Mucosa of rectum (tissue), 2 donors: ENCODE measurements at regions not wholly inside any gene's neighbourhood (a gene's known extent, or its start where the extent isn't known, plus 50 kb on each side); places are given as distances from the start of the nearest gene placed in this dataset.
"Not testable (repeated sequence)": the region's sequence is repeated elsewhere in the genome, so short reads cannot be mapped to it uniquely, and the experiment has no call there.

Source experiments
- H3K27ac ChIP-seq, 2 donors: one replicate each; pipeline ENCODE4 v1.7.0; 2013; ENCODE audit warnings: inconsistent platforms in 2 of 2, low read depth in 2 of 2, low read length in 2 of 2
- H3K27me3 ChIP-seq, 2 donors: one replicate each; pipeline ENCODE4 v1.7.0; 2013; ENCODE audit warnings: low read length in 2 of 2; ENCODE audit not compliant: control insufficient read depth in 2 of 2, insufficient read depth in 2 of 2
- H3K36me3 ChIP-seq, 2 donors: one replicate each; pipeline ENCODE4 v1.7.0; 2013; ENCODE audit warnings: low read length in 2 of 2; ENCODE audit not compliant: control insufficient read depth in 2 of 2, insufficient read depth in 2 of 2
- H3K4me1 ChIP-seq, 2 donors: one replicate each; pipeline ENCODE4 v1.7.0; 2013; ENCODE audit warnings: low read length in 2 of 2, mild to moderate bottlenecking in 1 of 2; ENCODE audit not compliant: control insufficient read depth in 2 of 2, insufficient read depth in 2 of 2
- H3K4me3 ChIP-seq, 2 donors: one replicate each; pipeline ENCODE4 v1.7.0; 2013; ENCODE audit warnings: low read length in 2 of 2
- H3K9ac ChIP-seq, 2 donors: one replicate each; pipeline ENCODE4 v1.7.0; 2013; ENCODE audit warnings: low read length in 2 of 2, low read depth in 1 of 2, mild to moderate bottlenecking in 1 of 2
- H3K9me3 ChIP-seq, 2 donors: one replicate each; pipeline ENCODE4 v1.7.0; 2013; ENCODE audit warnings: low read length in 2 of 2; ENCODE audit not compliant: control insufficient read depth in 2 of 2
- donor health status: healthy.
- donor health status: Normal muscosa, but diverticular disease.

DNA sequence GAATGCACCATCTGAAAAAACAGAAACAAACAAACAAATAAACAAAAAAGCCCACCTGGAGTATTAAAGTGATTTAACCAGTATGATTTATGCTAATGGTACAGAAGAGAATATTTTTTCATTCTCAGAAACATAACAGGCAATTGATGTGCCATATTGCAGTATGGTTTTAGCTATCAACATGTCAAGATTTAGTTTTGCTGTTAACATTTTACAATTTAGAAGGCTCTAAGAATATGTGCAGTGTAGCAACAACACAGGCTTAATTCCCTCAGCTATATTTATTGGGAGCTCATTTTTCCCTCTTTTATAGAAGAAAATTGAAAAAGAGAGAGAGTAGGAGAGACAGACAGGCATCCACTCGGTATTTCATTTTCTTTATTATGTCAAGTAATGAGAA lies 1022.7 kb upstream of the CITED2 start:
- no peaks in the 10 kb centered on the region for H3K27me3 ChIP-seq
- H3K36me3 ChIP-seq: no peaks in the 10 kb centered on the region
- no peak overlapping the region for H3K4me3 ChIP-seq
- no peaks in the 10 kb centered on the region for H3K9me3 ChIP-seq
- H3K27ac ChIP-seq: no peak overlapping the region
- H3K9ac ChIP-seq: no peak overlapping the region
- no peaks in the 10 kb centered on the region for H3K4me1 ChIP-seq

DNA sequence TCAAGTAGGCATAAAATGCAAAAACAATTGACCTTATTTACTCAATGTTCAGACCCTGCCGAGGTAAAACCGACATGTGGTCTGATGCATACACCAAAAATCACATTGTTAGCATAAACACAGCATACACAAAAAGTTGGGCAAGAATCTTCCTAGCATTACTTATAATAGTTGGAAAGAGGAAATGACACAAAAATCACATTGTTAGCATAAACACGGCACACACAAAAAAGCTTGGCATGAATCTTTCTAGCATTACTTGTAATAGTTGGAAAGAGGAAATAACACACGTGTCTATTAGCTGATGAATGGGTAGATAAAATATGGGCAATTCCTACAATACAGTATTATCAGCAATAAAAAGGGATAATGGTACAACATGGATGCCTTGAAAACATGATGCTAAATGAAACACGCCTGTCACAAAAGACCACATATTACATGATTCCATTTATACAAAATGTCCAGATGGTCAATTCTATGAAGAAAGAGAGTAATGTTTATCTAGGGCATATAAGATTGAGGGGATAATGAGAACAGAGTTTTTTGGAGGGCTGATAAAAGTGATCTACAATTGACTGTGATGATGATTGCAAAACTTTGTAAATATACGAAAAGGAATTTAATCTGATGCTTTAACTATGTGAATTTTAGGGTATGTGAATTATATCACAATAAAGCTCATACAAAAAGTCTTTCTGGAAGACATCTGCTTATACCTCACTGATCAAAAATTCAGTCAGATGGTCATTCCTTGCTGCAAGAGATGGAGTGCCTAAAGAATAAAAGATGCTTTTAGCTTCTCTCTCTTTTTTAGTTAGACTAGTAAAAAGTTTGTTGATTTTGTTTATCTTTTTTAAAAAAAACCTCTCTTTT lies 1019.5 kb upstream of the CITED2 start:
- Histone ChIP-seq H3K9me3 (no peaks in the 10 kb centered on the region), H3K4me1 (no peaks in the 10 kb centered on the region), H3K27ac (no peak overlapping the region), H3K9ac (no peak overlapping the region), H3K36me3 (no peaks in the 10 kb centered on the region), H3K4me3 (no peak overlapping the region), H3K27me3 (no peaks in the 10 kb centered on the region)

DNA sequence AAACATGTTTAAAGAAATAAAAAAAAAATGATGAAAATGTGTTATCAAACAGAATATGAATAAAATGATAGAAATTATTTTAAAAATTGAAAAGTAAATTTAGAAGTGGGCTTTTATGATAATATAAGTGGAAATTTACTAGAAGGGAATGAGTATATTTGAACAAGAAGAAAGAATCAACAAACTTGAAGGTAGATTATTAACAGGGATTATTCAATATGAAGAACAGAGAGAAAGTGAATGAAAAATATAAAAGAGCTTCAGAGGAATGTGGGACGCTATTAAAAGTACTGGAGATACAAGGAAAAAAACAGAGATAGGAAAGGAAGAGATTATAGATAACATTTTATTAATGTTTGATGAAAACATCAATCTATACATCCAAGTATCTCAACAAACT lies 1014.4 kb upstream of the CITED2 start:
- Histone ChIP-seq H3K9me3 (no peaks in the 10 kb centered on the region), H3K4me1 (no peaks in the 10 kb centered on the region), H3K9ac (no peak overlapping the region), H3K27ac (no peak overlapping the region), H3K4me3 (no peak overlapping the region), H3K36me3 (no peaks in the 10 kb centered on the region), H3K27me3 (no peaks in the 10 kb centered on the region)

DNA sequence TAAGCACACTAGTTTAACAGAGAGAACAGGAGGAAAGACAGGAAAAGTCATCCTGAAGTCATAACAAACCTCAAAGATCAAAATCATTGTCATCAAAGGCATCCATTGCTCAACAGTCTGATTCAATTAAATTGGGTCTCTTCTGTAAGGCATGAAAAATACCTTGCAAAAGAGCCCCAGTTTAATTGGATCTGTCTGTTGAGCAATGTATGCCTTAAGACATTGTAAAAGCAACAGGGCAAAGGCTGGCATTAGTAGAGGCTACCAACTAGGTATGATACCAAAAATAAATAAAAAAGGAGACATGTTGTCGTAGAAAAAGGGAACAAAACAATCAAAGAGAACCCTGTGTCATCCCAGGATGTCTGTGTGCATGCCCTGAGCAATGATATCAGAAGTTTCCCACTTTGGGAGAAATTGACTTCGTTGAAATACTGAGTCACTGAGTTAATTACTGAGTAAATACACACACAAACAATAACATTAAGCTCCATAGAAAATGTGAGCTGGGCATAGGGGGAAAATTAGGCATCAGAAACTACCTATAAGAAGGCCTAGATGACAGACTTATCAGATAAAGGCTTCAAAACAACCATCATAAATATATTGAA lies 1013.8 kb upstream of the CITED2 start:
- H3K36me3 ChIP-seq: no peaks in the 10 kb centered on the region
- no peaks in the 10 kb centered on the region for H3K27me3 ChIP-seq
- H3K4me1 ChIP-seq: no peaks in the 10 kb centered on the region
- no peak overlapping the region for H3K27ac ChIP-seq
- no peaks in the 10 kb centered on the region for H3K9me3 ChIP-seq
- no peak overlapping the region for H3K4me3 ChIP-seq
- H3K9ac ChIP-seq: no peak overlapping the region

DNA sequence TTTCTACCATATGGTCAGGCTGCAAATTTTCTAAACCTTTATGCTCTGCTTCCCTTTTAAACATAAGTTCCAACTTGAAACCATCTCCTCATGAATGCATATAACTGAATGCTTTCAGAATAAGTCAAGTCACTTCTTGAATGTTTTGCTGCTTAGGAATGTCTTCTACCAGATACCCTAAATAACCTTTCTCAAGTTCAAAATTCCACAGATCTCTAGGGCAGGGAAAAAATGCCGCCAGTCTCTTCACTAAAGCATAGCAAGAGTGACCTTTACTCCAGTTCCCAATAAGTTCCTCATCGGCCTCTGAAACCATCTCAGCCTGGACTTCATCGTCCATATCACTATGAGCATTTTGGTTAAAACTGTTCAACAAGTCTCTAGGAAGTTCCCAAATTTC lies 1011.2 kb upstream of the CITED2 start:
- Histone ChIP-seq H3K9ac (no peak overlapping the region), H3K27ac (no peak overlapping the region), H3K4me3 (no peak overlapping the region), H3K36me3 (no peaks in the 10 kb centered on the region), H3K9me3 (no peaks in the 10 kb centered on the region), H3K4me1 (no peaks in the 10 kb centered on the region), H3K27me3 (no peaks in the 10 kb centered on the region)

DNA sequence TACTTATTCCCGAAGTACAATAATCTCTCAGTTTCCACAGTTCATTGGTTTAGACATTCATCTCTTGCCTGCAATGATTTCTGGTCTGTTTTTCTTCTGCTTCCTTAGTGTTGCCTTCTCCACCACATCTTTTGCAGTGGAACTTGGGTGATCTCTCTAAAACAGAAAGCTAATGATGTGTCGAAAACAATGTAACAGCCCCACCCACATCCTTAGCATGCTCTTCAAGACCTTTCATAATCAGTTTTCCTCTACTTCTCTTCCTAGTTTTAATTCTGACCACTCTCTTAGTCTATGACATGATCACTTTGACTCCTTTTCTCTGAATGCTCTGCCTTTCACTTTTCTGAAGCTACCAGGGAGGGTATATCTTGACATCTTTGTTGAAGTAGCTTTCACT lies 1007.9 kb upstream of the CITED2 start:
- H3K4me1 ChIP-seq: no peaks in the 10 kb centered on the region
- H3K27me3 ChIP-seq: no peaks in the 10 kb centered on the region
- H3K27ac ChIP-seq: no peak overlapping the region
- H3K36me3 ChIP-seq: no peaks in the 10 kb centered on the region
- H3K9me3 ChIP-seq: no peaks in the 10 kb centered on the region
- H3K4me3 ChIP-seq: no peak overlapping the region
- H3K9ac ChIP-seq: no peak overlapping the region

DNA sequence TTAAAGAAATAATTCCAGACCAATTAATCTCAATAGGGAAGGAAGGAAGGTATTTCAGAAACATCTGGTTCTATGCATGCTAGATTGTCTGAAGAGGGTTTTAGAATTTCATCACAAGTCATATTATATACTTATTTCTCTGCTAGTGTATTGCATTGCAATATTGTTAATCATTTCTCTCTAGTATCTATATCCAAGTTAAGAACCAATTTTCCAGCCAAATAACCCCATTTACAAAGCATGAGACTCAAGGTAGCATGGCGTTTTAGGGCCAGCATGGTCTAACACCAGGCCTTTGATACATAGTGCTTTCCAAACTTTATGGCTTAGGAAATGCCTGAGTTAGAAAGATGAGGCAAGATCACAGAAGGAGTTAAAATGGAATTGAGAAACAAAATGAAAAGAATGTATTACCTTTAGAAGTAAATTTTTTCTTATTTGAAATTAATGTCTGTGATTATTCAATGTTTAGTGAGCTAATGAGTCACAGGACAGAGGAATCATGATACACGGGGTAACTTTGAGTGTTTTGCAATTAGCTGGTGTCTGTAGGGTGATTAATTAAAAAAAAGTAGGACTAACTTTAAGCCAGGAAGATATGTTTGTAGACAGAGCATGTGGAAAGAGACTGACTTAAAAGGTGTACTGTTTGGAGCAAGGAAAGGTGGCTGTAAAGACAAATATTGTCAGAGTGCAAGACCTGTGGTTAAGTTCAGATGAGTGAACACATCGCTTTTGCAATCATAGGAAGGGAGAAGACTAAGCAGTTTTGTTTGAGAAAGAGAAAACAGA lies 1006.2 kb upstream of the CITED2 start:
- H3K27ac ChIP-seq: no peak overlapping the region
- H3K4me1 ChIP-seq: no peaks in the 10 kb centered on the region
- no peaks in the 10 kb centered on the region for H3K9me3 ChIP-seq
- H3K4me3 ChIP-seq: no peak overlapping the region
- no peak overlapping the region for H3K9ac ChIP-seq
- no peaks in the 10 kb centered on the region for H3K36me3 ChIP-seq
- no peaks in the 10 kb centered on the region for H3K27me3 ChIP-seq

DNA sequence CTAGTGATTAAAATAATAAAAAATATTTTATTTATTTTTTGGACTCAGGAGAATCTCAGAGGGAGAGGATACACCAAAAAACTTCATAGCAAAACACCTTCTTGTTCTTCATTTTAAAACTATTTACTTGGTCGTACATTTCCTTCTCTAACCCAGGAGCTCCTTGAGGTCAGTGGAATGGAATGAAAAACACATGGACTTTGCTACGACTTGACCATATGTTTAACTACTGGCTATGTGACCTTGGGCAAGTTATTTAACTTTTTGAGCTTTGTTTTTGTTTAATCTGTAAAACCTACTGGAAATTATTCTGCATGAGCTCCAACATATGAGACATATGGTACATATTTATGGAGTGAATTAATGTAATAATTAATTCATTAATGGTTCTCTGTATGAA lies 1005.5 kb upstream of the CITED2 start:
- no peak overlapping the region for H3K27ac ChIP-seq
- H3K9ac ChIP-seq: no peak overlapping the region
- no peaks in the 10 kb centered on the region for H3K36me3 ChIP-seq
- no peaks in the 10 kb centered on the region for H3K9me3 ChIP-seq
- no peaks in the 10 kb centered on the region for H3K4me1 ChIP-seq
- no peaks in the 10 kb centered on the region for H3K27me3 ChIP-seq
- no peak overlapping the region for H3K4me3 ChIP-seq

DNA sequence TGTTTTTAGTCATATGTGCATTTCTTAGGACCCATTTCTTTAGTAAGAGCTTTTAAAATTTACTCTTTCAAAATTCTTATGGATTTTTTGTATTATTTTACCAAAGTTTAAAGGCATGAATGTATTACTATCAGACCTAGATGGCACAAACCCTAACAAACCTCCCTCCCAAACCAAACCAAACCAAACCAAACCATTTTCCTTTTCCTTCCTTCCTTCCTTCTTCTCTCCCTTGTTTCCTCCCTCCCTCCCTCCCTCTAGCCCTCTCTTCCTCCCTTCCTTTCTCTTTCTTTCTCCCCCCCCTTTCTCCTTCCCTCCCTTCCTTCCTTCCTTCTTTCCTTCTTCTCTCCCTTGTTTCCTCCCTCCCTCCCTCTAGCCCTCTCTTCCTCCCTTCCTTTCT lies 1001.8 kb upstream of the CITED2 start:
- Histone ChIP-seq H3K27ac (no peak overlapping the region), H3K9me3 (no peaks in the 10 kb centered on the region), H3K9ac (no peak overlapping the region), H3K27me3 (no peaks in the 10 kb centered on the region), H3K4me3 (no peak overlapping the region), H3K4me1 (no peaks in the 10 kb centered on the region), H3K36me3 (no peaks in the 10 kb centered on the region)

DNA sequence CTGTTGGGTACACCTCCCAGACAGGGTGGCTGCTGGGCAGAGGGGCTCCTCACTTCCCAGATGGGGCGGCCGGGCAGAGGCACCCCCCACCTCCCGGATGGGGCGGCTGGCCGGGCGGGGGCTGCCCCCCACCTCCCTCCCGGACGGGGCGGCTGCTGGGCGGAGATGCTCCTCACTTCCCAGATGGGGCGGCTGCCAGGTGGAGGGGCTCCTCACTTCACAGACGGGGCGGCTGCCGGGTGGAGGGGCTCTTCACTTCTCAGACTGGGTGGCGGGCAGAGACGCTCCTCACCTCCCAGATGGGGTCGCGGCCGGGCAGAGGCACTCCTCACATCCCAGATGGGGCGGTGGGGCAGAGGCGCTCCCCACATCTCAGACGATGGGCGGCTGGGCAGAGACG lies 999.3 kb upstream of the CITED2 start:
- H3K27ac ChIP-seq, H3K9me3 ChIP-seq, H3K36me3 ChIP-seq, H3K4me1 ChIP-seq, H3K4me3 ChIP-seq, H3K9ac ChIP-seq, H3K27me3 ChIP-seq: not testable (repeated sequence)
